ENCODE measurements at regions not wholly inside any gene's neighbourhood (a gene's known extent, or its start where the extent isn't known, plus 50 kb on each side); places are given as distances from the start of the nearest gene placed in this dataset.

DNA sequence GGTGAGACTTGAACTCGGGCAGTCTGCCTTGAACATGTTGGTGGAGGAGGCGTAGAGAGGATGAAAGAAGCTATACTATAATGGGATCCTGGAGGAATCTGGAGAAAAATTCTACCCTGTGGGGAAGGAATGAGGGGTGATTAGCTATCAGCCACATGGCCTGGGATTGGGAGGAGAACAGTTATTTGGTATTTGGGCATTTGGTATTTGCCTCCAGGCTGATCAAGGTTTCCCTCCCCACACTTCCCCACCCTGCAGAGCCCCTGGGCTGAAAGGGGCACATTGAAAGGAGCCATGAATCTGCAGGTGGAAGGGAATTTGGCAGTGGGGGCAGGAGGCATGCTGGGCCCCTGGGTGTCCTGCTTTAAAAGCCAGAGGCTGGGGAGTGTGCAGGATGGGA, 235.3 kb downstream of the INHBA start:
- no peak for TF ChIP-seq CTCF (conservative IDR thresholded peaks at IDR 0.05 in 1 of 2, IDR thresholded peaks at IDR 0.05 in 1 of 2; ENCODE audit: extremely low read depth in 1 of 2, insufficient read depth in 1 of 2, low read depth in 1 of 2, low read length in 2 of 2)
- TF ChIP-seq EZH2 (IDR thresholded peaks at IDR 0.05; ENCODE audit: borderline replicate concordance, low read length): no peak
